Breast epithelium (tissue), 4 donors: ENCODE measurements at regions not wholly inside any gene's neighbourhood (a gene's known extent, or its start where the extent isn't known, plus 50 kb on each side); places are given as distances from the start of the nearest gene placed in this dataset.
"Not testable (repeated sequence)": the region's sequence is repeated elsewhere in the genome, so short reads cannot be mapped to it uniquely, and the experiment has no call there.

Experiments
- DNase-seq, 2 donors: peaks; one replicate each; pipeline ENCODE4 v3.0.0-alpha.2; 2019; ENCODE audit warnings: low spot score in 2 of 2
- H3K27ac ChIP-seq, 2 donors: fragments of 200-600 bp; sonication (generic) in 1 of 2; one replicate each; pipeline ENCODE4 v1.5.1; 2016 to 2019; ENCODE audit warnings: mild to moderate bottlenecking in 1 of 2
- H3K27me3 ChIP-seq, 2 donors: fragments of 200-600 bp; sonication (generic) in 1 of 2; one replicate each; pipeline versions ENCODE4 v1.5.1 to v1.6.0; 2017 to 2019; ENCODE audit warnings: control low read depth in 1 of 2, mild to moderate bottlenecking in 1 of 2
- H3K36me3 ChIP-seq: fragments of 200-600 bp; one replicate; pipeline ENCODE4 v1.5.1; 2019
- H3K4me1 ChIP-seq, 2 donors: fragments of 200-600 bp; sonication (generic); one replicate each; pipeline ENCODE4 v1.5.1; 2016 to 2019; ENCODE audit warnings: control low read depth in 1 of 2
- H3K4me3 ChIP-seq, 3 donors: fragments of 200-600 bp; sonication (generic); 1 replicate in 2 of 3; 2 replicates in 1 of 3; pipeline ENCODE4 v1.5.1; 2016 to 2019; ENCODE audit warnings: mild to moderate bottlenecking in 3 of 3, moderate library complexity in 2 of 3
- H3K9me3 ChIP-seq, 2 donors: fragments of 200-600 bp; sonication (generic) in 1 of 2; one replicate each; pipeline ENCODE4 v1.5.1; 2016 to 2019; ENCODE audit warnings: control low read depth in 1 of 2
- CTCF ChIP-seq, 3 donors: fragments of 450-650 bp; IDR thresholded peaks; one replicate each; pipeline ENCODE4 v1.5.1; 2016 to 2017; ENCODE audit warnings: antibody characterized with exemption in 3 of 3, mild to moderate bottlenecking in 3 of 3, moderate library complexity in 3 of 3
- POLR2A ChIP-seq: fragments of 450-650 bp; IDR thresholded peaks from one replicate; pipeline ENCODE4 v1.6.1; 2016; ENCODE audit warnings: antibody characterized with exemption, mild to moderate bottlenecking, moderate library complexity
- POLR2AphosphoS5 ChIP-seq, 3 donors: sonication (generic); formaldehyde crosslinking; IDR thresholded peaks; one replicate each; pipeline ENCODE4 v1.6.1; 2017; ENCODE audit warnings: antibody characterized with exemption in 3 of 3
- intact Hi-C: fragments of 100-400 bp; cut with DNase I; formaldehyde crosslinking; loops from one replicate; pipeline ENCODE4 v1.15.1; 2023; ENCODE audit warnings: low total_unique reads

- no peaks in the 10 kb centered on the region for H3K4me1 ChIP-seq
- DNase-seq = no peak
- H3K27ac ChIP-seq = no peak overlapping the region
- TF ChIP-seq POLR2AphosphoS5 (IDR thresholded peaks at IDR 0.05) = no peak
- no peak for TF ChIP-seq CTCF (IDR thresholded peaks at IDR 0.05)
- no peak for TF ChIP-seq POLR2A
- intact Hi-C loops = no loop called here
- no peaks in the 10 kb centered on the region for H3K36me3 ChIP-seq
- H3K4me3 ChIP-seq = no peak overlapping the region
- H3K9me3 ChIP-seq = no peaks in the 10 kb centered on the region
- H3K27me3 ChIP-seq = no peaks in the 10 kb centered on the region
Measured at GRCh38 chr4:186832906-186833305, 109.2 kb upstream of the FAT1 start.

- intact Hi-C loops, H3K9me3 ChIP-seq: not testable (repeated sequence)
Measured at GRCh38 chr4:186837463-186837862, 113.8 kb upstream of the FAT1 start.

GRCh38 chr4:186838295-186838694 is 114.6 kb upstream of the FAT1 start:
- Histone ChIP-seq H3K4me1 (no peaks in the 10 kb centered on the region), H3K27me3 (no peaks in the 10 kb centered on the region), H3K9me3 (no peaks in the 10 kb centered on the region), H3K27ac (no peak overlapping the region), H3K36me3 (no peaks in the 10 kb centered on the region), H3K4me3 (no peak overlapping the region)
- no peak for DNase-seq
- TF ChIP-seq CTCF (IDR thresholded peaks at IDR 0.05) (no peak), POLR2AphosphoS5 (IDR thresholded peaks at IDR 0.05) (no peak), POLR2A (no peak)
- intact Hi-C loops = no loop called here

More at GRCh38 chr4:186837463-186837862, 113.8 kb upstream of the FAT1 start:
- H3K27me3 ChIP-seq, DNase-seq, H3K27ac ChIP-seq, H3K4me1 ChIP-seq, H3K4me3 ChIP-seq, H3K36me3 ChIP-seq: not testable (repeated sequence)

GRCh38 chr4:186839122-186840037 is 115.7 kb upstream of the FAT1 start:
- intact Hi-C loops = no loop called here
- TF ChIP-seq CTCF (IDR thresholded peaks at IDR 0.05) (no peak), POLR2AphosphoS5 (IDR thresholded peaks at IDR 0.05) (no peak)
- Histone ChIP-seq H3K27me3 (no peaks in the 10 kb centered on the region), H3K9me3 (no peaks in the 10 kb centered on the region), H3K27ac (peak overlapping the region; percentile 71 to 92), H3K36me3 (no peaks in the 10 kb centered on the region), H3K4me3 (peak overlapping the region; percentile 40 to 59 (median 49)), H3K4me1 (no peaks in the 10 kb centered on the region)
- no peak for DNase-seq

- Histone ChIP-seq H3K4me3 (peak overlapping the region; percentile 40 to 66 (median 49)), H3K27me3 (no peaks in the 10 kb centered on the region), H3K4me1 (no peaks in the 10 kb centered on the region), H3K9me3 (no peaks in the 10 kb centered on the region), H3K36me3 (no peaks in the 10 kb centered on the region), H3K27ac (peak overlapping the region; percentile 71 to 92)
- intact Hi-C loops = no loop called here
- peak in 1 of 2 donors; percentile 30 for DNase-seq
- TF ChIP-seq CTCF (IDR thresholded peaks at IDR 0.05) (no peak), POLR2AphosphoS5 (IDR thresholded peaks at IDR 0.05) (peak in 1 of 3 donors; percentile 39), POLR2A (peak; percentile 16)
Measured at GRCh38 chr4:186840222-186840701, 116.6 kb upstream of the FAT1 start.
